Loucy (cell line): ENCODE measurements at regions not wholly inside any gene's neighbourhood (a gene's known extent, or its start where the extent isn't known, plus 50 kb on each side); places are given as distances from the start of the nearest gene placed in this dataset.

Source experiments
- EZH2phosphoT487 ChIP-seq: fragments of 200-600 bp; IDR thresholded peaks from 2 replicates; pipeline ENCODE4 v1.6.1; 2018; ENCODE audit warnings: antibody characterized with exemption, mild to moderate bottlenecking, moderate library complexity, borderline replicate concordance
- TF ChIP-seq, protein P1 (sequence below): fragments of 200-600 bp; sonication (generic); conservative IDR thresholded peaks from 2 replicates; pipeline ENCODE4 v1.5.1; 2014; ENCODE audit warnings: mild to moderate bottlenecking, antibody characterized with exemption, low read length

DNA sequence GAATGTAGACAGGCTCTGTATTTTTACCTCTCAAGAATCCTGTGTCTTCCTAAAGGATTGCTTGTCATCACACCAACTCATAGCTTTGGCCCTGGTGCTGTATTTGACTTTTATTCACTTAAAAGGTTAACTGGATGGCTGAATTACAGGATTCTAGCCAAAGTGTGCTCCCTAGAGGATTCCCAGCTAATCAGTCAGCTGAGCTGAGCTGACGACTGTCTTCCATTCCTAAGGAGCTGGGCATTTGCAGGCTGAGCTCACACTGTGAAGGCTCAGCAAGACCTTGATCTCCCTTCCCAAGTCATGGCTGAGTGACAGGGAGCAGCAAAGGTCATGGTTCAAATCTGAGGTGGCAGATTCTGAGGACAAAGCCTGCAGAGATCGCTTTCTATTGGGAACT is 59.0 kb upstream of the PALM2AKAP2 start:
- TF ChIP-seq, protein P1, sequence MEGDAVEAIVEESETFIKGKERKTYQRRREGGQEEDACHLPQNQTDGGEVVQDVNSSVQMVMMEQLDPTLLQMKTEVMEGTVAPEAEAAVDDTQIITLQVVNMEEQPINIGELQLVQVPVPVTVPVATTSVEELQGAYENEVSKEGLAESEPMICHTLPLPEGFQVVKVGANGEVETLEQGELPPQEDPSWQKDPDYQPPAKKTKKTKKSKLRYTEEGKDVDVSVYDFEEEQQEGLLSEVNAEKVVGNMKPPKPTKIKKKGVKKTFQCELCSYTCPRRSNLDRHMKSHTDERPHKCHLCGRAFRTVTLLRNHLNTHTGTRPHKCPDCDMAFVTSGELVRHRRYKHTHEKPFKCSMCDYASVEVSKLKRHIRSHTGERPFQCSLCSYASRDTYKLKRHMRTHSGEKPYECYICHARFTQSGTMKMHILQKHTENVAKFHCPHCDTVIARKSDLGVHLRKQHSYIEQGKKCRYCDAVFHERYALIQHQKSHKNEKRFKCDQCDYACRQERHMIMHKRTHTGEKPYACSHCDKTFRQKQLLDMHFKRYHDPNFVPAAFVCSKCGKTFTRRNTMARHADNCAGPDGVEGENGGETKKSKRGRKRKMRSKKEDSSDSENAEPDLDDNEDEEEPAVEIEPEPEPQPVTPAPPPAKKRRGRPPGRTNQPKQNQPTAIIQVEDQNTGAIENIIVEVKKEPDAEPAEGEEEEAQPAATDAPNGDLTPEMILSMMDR, result no peak
- TF ChIP-seq EZH2phosphoT487, result no peak
